ENCODE measurements at regions not wholly inside any gene's neighbourhood (a gene's known extent, or its start where the extent isn't known, plus 50 kb on each side); places are given as distances from the start of the nearest gene placed in this dataset.

- DNase-seq (ENCODE audit: low read depth) = no peak
These were observed 69.2 kb downstream of the INHBA start for GRCh38 chr7:41633690-41634089.

GRCh38 chr7:41630741-41631140 is 72.1 kb downstream of the INHBA start:
- no peak for DNase-seq (ENCODE audit: low read depth)
- no peak for TF ChIP-seq CTCF (conservative IDR thresholded peaks at IDR 0.05; ENCODE audit: control insufficient read depth, insufficient read depth, low read depth, low read length)
- no peak overlapping the region for H3K4me3 ChIP-seq (ENCODE audit: control insufficient read depth, low read depth, low read length)

More at GRCh38 chr7:41633690-41634089, 69.2 kb downstream of the INHBA start:
- H3K4me3 ChIP-seq (ENCODE audit: control insufficient read depth, low read depth, low read length) = no peak overlapping the region
- no peak for TF ChIP-seq CTCF (conservative IDR thresholded peaks at IDR 0.05; ENCODE audit: control insufficient read depth, insufficient read depth, low read depth, low read length)

GRCh38 chr7:41629711-41630111 is 73.2 kb downstream of the INHBA start:
- DNase-seq (ENCODE audit: low read depth) = peak; percentile 59
- H3K4me3 ChIP-seq (ENCODE audit: control insufficient read depth, low read depth, low read length) = no peak overlapping the region
- no peak for TF ChIP-seq CTCF (conservative IDR thresholded peaks at IDR 0.05; ENCODE audit: control insufficient read depth, insufficient read depth, low read depth, low read length)

- no peak overlapping the region for H3K4me3 ChIP-seq (ENCODE audit: control insufficient read depth, low read depth, low read length)
- DNase-seq (ENCODE audit: low read depth) = peak; percentile 11
- no peak for TF ChIP-seq CTCF (conservative IDR thresholded peaks at IDR 0.05; ENCODE audit: control insufficient read depth, insufficient read depth, low read depth, low read length)
These were observed 74.0 kb downstream of the INHBA start for GRCh38 chr7:41628901-41629300.

- H3K4me3 ChIP-seq (ENCODE audit: control insufficient read depth, low read depth, low read length) = no peak overlapping the region
- TF ChIP-seq CTCF (conservative IDR thresholded peaks at IDR 0.05; ENCODE audit: control insufficient read depth, insufficient read depth, low read depth, low read length) = no peak
- DNase-seq (ENCODE audit: low read depth) = no peak
These were observed 75.1 kb downstream of the INHBA start for GRCh38 chr7:41627645-41628298.

GRCh38 chr7:41624818-41625217 is 78.1 kb downstream of the INHBA start:
- no peak overlapping the region for H3K4me3 ChIP-seq (ENCODE audit: control insufficient read depth, low read depth, low read length)
- peak; percentile 59 for DNase-seq (ENCODE audit: low read depth)
- no peak for TF ChIP-seq CTCF (conservative IDR thresholded peaks at IDR 0.05; ENCODE audit: control insufficient read depth, insufficient read depth, low read depth, low read length)

Measured in fibroblast of mammary gland (primary cell).